ENCODE measurements at regions not wholly inside any gene's neighbourhood (a gene's known extent, or its start where the extent isn't known, plus 50 kb on each side); places are given as distances from the start of the nearest gene placed in this dataset.

GRCh38 chr13:72004246-72004645 is 137.2 kb upstream of the DACH1 start:
- Mint-ChIP-seq H3K4me1 (ENCODE audit: low read depth) (no peaks in the 10 kb centered on the region), H3K36me3 (ENCODE audit: insufficient read depth) (no peaks in the 10 kb centered on the region), H3K4me3 (no peak overlapping the region), H3K27me3 (ENCODE audit: low read depth) (no peaks in the 10 kb centered on the region), H3K9me3 (peaks cover 14% of the 10 kb centered on the region)
- DNase-seq (no peak), ATAC-seq (no peak)

DNA sequence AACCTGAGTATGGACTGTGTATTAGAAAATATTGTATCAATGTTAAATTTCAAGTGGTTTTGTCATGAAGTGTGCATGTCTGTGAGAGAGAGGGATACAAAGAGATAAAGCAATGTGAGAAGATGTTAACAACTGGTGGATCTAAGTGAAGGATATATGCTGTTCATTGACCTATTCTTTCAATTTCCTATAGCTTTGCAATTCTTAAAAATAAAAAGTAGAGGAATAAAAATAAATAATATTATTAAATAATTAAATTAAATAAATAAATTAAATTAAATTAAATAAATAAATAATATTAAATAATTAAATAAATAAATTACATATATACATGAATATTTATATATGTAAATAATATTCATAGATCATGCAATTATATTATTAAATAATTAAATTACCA is 131.2 kb upstream of the DACH1 start:
- Mint-ChIP-seq H3K4me1 (ENCODE audit: low read depth) (no peaks in the 10 kb centered on the region), H3K9me3 (peaks cover 18% of the 10 kb centered on the region), H3K4me3 (no peak overlapping the region), H3K27me3 (ENCODE audit: low read depth) (no peaks in the 10 kb centered on the region), H3K36me3 (ENCODE audit: insufficient read depth) (no peaks in the 10 kb centered on the region)
- DNase-seq (no peak), ATAC-seq (no peak)

DNA sequence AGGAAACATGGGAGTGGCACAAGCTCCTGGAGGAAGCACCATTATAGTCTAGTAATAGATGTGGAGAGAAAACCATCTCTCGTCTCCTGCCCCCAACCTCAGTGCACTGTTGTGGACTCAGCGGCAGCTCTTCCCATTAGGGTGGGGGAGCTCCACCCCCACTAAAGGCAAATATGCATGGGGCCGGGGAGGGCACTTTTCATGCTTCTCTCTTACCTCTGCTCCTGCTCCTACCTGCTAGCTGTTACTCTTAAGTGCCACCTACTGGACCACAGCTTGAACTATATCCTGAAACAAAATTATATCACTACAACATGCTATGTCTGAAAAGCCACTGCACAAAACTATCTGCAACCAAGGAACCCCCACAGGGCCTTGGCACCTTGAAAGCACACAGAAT is 112.6 kb upstream of the DACH1 start:
- peaks cover 13% of the 10 kb centered on the region for H3K9me3 Mint-ChIP-seq
- no peak for DNase-seq
- no peaks in the 10 kb centered on the region for H3K4me1 Mint-ChIP-seq (ENCODE audit: low read depth)
- no peaks in the 10 kb centered on the region for H3K36me3 Mint-ChIP-seq (ENCODE audit: insufficient read depth)
- no peaks in the 10 kb centered on the region for H3K27me3 Mint-ChIP-seq (ENCODE audit: low read depth)
- ATAC-seq: no peak
- H3K4me3 Mint-ChIP-seq: no peak overlapping the region

GRCh38 chr13:71977028-71977427 is 110.0 kb upstream of the DACH1 start:
- DNase-seq: no peak
- H3K4me1 Mint-ChIP-seq (ENCODE audit: low read depth): no peaks in the 10 kb centered on the region
- ATAC-seq: no peak
- no peaks in the 10 kb centered on the region for H3K27me3 Mint-ChIP-seq (ENCODE audit: low read depth)
- peaks cover 3% of the 10 kb centered on the region for H3K9me3 Mint-ChIP-seq
- H3K4me3 Mint-ChIP-seq: no peak overlapping the region
- no peaks in the 10 kb centered on the region for H3K36me3 Mint-ChIP-seq (ENCODE audit: insufficient read depth)

- ATAC-seq (no peak), DNase-seq (no peak)
- Mint-ChIP-seq H3K9me3 (peaks cover 3% of the 10 kb centered on the region), H3K27me3 (ENCODE audit: low read depth) (no peaks in the 10 kb centered on the region), H3K4me1 (ENCODE audit: low read depth) (no peaks in the 10 kb centered on the region), H3K36me3 (ENCODE audit: insufficient read depth) (no peaks in the 10 kb centered on the region), H3K4me3 (no peak overlapping the region)
These were observed 101.0 kb upstream of the DACH1 start for GRCh38 chr13:71967990-71968389.

- Mint-ChIP-seq H3K4me3 (no peak overlapping the region), H3K36me3 (ENCODE audit: insufficient read depth) (no peaks in the 10 kb centered on the region), H3K27me3 (ENCODE audit: low read depth) (no peaks in the 10 kb centered on the region), H3K9me3 (peaks cover 3% of the 10 kb centered on the region), H3K4me1 (ENCODE audit: low read depth) (no peaks in the 10 kb centered on the region)
- DNase-seq: no peak
- no peak for ATAC-seq
These were observed 97.6 kb upstream of the DACH1 start for GRCh38 chr13:71964491-71965100.

- no peak for ATAC-seq
- Mint-ChIP-seq H3K27me3 (ENCODE audit: low read depth) (no peaks in the 10 kb centered on the region), H3K4me3 (no peak overlapping the region)
These were observed 95.7 kb upstream of the DACH1 start for GRCh38 chr13:71962735-71963134.

GRCh38 chr13:71962126-71962525 is 95.1 kb upstream of the DACH1 start:
- Mint-ChIP-seq H3K36me3 (ENCODE audit: insufficient read depth) (no peaks in the 10 kb centered on the region), H3K4me1 (ENCODE audit: low read depth) (no peaks in the 10 kb centered on the region), H3K27me3 (ENCODE audit: low read depth) (no peaks in the 10 kb centered on the region), H3K4me3 (no peak overlapping the region), H3K9me3 (peaks cover 3% of the 10 kb centered on the region)
- ATAC-seq (no peak), DNase-seq (no peak)

More at GRCh38 chr13:71962735-71963134, 95.7 kb upstream of the DACH1 start:
- H3K9me3 Mint-ChIP-seq: peaks cover 3% of the 10 kb centered on the region
- DNase-seq: no peak
- H3K4me1 Mint-ChIP-seq (ENCODE audit: low read depth): no peaks in the 10 kb centered on the region
- H3K36me3 Mint-ChIP-seq (ENCODE audit: insufficient read depth): no peaks in the 10 kb centered on the region

- Mint-ChIP-seq H3K36me3 (ENCODE audit: insufficient read depth) (no peaks in the 10 kb centered on the region), H3K27me3 (ENCODE audit: low read depth) (no peaks in the 10 kb centered on the region), H3K4me1 (ENCODE audit: low read depth) (no peaks in the 10 kb centered on the region), H3K9me3 (peaks cover 5% of the 10 kb centered on the region), H3K4me3 (no peak overlapping the region)
- no peak for DNase-seq
- ATAC-seq: no peak
These were observed 82.4 kb upstream of the DACH1 start for GRCh38 chr13:71949441-71949840.

GRCh38 chr13:71939186-71939585 is 72.2 kb upstream of the DACH1 start:
- no peak for ATAC-seq
- Mint-ChIP-seq H3K9me3 (peaks cover 5% of the 10 kb centered on the region), H3K4me1 (ENCODE audit: low read depth) (no peaks in the 10 kb centered on the region), H3K4me3 (no peak overlapping the region), H3K27me3 (ENCODE audit: low read depth) (no peaks in the 10 kb centered on the region), H3K36me3 (ENCODE audit: insufficient read depth) (no peaks in the 10 kb centered on the region)
- no peak for DNase-seq

DNA sequence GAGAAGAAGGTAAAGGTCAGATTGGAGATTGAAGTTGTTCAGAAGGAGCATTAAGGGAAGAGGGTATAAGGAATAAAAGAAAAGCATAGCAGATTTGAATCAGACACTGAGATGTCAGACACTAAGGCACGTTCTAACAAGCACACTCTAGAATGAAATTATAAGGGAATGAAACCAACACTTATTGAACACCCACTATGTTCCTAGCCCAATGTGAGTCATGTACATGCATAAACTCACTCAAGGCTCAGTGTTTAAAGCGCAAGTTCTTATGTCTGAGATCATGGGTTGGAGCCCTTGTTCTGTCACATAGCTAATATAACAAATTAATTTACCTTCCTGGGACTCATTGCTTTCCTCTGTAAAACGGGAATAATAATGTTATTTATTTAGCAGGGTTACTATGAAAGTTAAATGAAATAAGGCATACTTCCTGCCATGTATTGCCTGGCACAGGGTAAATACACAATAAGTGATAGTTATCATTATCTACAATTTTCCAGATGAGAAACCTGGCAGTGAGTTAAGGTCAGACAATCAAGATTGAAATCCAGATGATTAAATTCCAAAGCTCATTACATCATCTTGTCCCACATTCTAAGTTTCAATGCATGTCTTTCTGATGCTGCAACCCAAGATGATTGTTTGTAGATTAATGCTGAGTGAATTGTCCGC is 68.3 kb upstream of the DACH1 start:
- Mint-ChIP-seq H3K9me3 (peaks cover under 1% of the 10 kb centered on the region), H3K36me3 (ENCODE audit: insufficient read depth) (no peaks in the 10 kb centered on the region), H3K27me3 (ENCODE audit: low read depth) (no peaks in the 10 kb centered on the region), H3K4me1 (ENCODE audit: low read depth) (no peaks in the 10 kb centered on the region), H3K4me3 (no peak overlapping the region)
- ATAC-seq (no peak), DNase-seq (no peak)

DNA sequence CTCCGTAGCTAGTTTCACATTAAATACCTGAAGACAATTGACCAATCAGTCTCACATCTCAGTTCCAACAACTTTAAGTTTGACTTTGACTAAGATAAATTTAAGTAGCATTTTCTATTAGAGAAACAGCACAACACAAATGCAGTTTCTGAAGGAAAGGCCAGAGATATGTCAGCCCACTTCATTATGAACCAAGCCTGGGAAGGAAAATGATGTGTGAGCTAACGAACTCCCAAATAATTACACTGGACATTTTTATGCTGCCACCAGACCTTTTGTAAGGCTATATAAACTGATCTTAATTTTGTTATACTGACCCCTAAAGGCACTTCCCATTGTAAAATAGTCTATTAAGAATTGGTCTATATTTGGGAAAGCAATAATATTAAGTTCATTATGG is 57.9 kb upstream of the DACH1 start:
- Mint-ChIP-seq H3K9me3 (peaks cover 3% of the 10 kb centered on the region), H3K4me3 (no peak overlapping the region), H3K4me1 (ENCODE audit: low read depth) (no peaks in the 10 kb centered on the region), H3K27me3 (ENCODE audit: low read depth) (no peaks in the 10 kb centered on the region), H3K36me3 (ENCODE audit: insufficient read depth) (no peaks in the 10 kb centered on the region)
- no peak for ATAC-seq
- DNase-seq: no peak

DNA sequence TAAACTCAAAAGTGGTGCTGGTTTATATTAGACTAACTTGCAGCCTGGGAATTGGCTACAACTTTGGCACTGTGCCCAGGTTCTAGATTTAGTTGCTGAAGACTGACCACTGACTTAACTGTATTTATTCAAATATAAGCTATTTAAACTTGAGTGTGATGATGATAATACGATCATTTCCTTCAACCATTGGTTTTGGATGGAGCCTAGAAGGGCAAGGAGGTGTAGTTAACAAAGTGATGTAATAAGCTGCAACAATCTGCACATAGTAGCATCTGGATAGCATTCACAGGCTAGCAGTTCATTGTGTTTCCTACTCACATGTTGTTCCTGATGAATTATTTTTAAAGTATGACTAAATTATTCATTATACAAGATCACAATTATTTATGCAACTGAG is 55.2 kb upstream of the DACH1 start:
- DNase-seq: no peak
- no peak for ATAC-seq
- Mint-ChIP-seq H3K36me3 (ENCODE audit: insufficient read depth) (no peaks in the 10 kb centered on the region), H3K27me3 (ENCODE audit: low read depth) (no peaks in the 10 kb centered on the region), H3K4me3 (no peak overlapping the region), H3K9me3 (no peaks in the 10 kb centered on the region), H3K4me1 (ENCODE audit: low read depth) (no peaks in the 10 kb centered on the region)

All from activated T-cell treated with anti-CD3 and anti-CD28 coated beads, Interleukin-2, amount 50 U/mL, for 4 hours (primary cell).